GM12873 (cell line): ENCODE measurements at regions not wholly inside any gene's neighbourhood (a gene's known extent, or its start where the extent isn't known, plus 50 kb on each side); places are given as distances from the start of the nearest gene placed in this dataset.

Experiments
- CTCF ChIP-seq: IDR thresholded peaks from 2 replicates; pipeline ENCODE4 v1.5.1; 2012; ENCODE audit warnings: low read depth, mild to moderate bottlenecking, moderate library complexity, low read length, control low read depth; ENCODE audit not compliant: insufficient read depth; ENCODE audit errors: missing control alignments

- TF ChIP-seq CTCF, result no peak
Observed at GRCh38 chr5:2886531-2886930, 135.1 kb upstream of the IRX2 start.

- no peak for TF ChIP-seq CTCF
Observed at GRCh38 chr5:2883771-2884170, 132.3 kb upstream of the IRX2 start.

- no peak for TF ChIP-seq CTCF
Observed at GRCh38 chr5:2879701-2880100, 128.2 kb upstream of the IRX2 start.

- no peak for TF ChIP-seq CTCF
Observed at GRCh38 chr5:2877522-2877921, 126.0 kb upstream of the IRX2 start.

- no peak for TF ChIP-seq CTCF
Observed at GRCh38 chr5:2876183-2876582, 124.7 kb upstream of the IRX2 start.

- no peak for TF ChIP-seq CTCF
Observed at GRCh38 chr5:2874099-2874498, 122.6 kb upstream of the IRX2 start.

- no peak for TF ChIP-seq CTCF
Observed at GRCh38 chr5:2872676-2873075, 121.2 kb upstream of the IRX2 start.
